Heart left ventricle (tissue), 16 donors: ENCODE measurements at regions not wholly inside any gene's neighbourhood (a gene's known extent, or its start where the extent isn't known, plus 50 kb on each side); places are given as distances from the start of the nearest gene placed in this dataset.

ENCODE experiments used
- ATAC-seq, 4 donors: fragments of 200-7000 bp; cut with Tn5 transposase; one replicate each; pipeline ENCODE4 v1.9.1; 2020 to 2022; ENCODE audit warnings: moderate library complexity in 4 of 4, mild to moderate bottlenecking in 3 of 4, moderate number of reproducible peaks in 1 of 4
- DNase-seq, 5 donors: peaks; one replicate each; pipeline ENCODE4 v3.0.0-alpha.2; 2020
- H3K27ac ChIP-seq, 12 donors: fragments of 200-600 bp; sonication (generic) in 4 of 12; one replicate each; pipeline versions ENCODE4 v1.5.0 to v1.8.0; 2016 to 2022; ENCODE audit warnings: mild to moderate bottlenecking in 2 of 12
- H3K27me3 ChIP-seq, 9 donors: fragments of 200-600 bp; sonication (generic) in 2 of 9; one replicate each; pipeline versions ENCODE4 v1.5.1 to v1.8.0; 2016 to 2022; ENCODE audit warnings: mild to moderate bottlenecking in 3 of 9
- H3K36me3 ChIP-seq, 9 donors: fragments of 200-600 bp; sonication (generic) in 2 of 9; one replicate each; pipeline versions ENCODE4 v1.5.0 to v1.8.0; 2018 to 2022; ENCODE audit warnings: mild to moderate bottlenecking in 2 of 9
- H3K4me1 ChIP-seq, 12 donors: fragments of 200-600 bp; sonication (generic) in 4 of 12; one replicate each; pipeline versions ENCODE4 v1.5.0 to v1.8.0; 2016 to 2022; ENCODE audit warnings: mild to moderate bottlenecking in 3 of 12
- H3K4me3 ChIP-seq, 12 donors: fragments of 200-600 bp; sonication (generic) in 4 of 12; one replicate each; pipeline versions ENCODE4 v1.5.0 to v1.8.0; 2017 to 2022; ENCODE audit warnings: mild to moderate bottlenecking in 9 of 12, moderate library complexity in 4 of 12
- H3K9me3 ChIP-seq, 12 donors: fragments of 200-600 bp; sonication (generic) in 4 of 12; one replicate each; pipeline versions ENCODE4 v1.5.0 to v1.8.0; 2016 to 2022; ENCODE audit warnings: mild to moderate bottlenecking in 1 of 12
- POLR2A ChIP-seq, 2 donors: fragments of 450-650 bp; IDR thresholded peaks; one replicate each; pipeline ENCODE4 v1.6.1; 2017; ENCODE audit warnings: antibody characterized with exemption in 2 of 2, mild to moderate bottlenecking in 2 of 2, moderate library complexity in 2 of 2
- WGBS, 4 donors: extraction: QIAGEN DNeasy Blood & Tissue Kit in 2 of 4; methylation state at CpG; one replicate each; pipeline versions ENCODE4 v1.1.5 to v1.1.7; 2013 to 2018; 5-methylcytosine and 5-hydroxymethylcytosine counted together
- intact Hi-C, 10 donors: fragments of 100-400 bp; cut with DNase I; formaldehyde crosslinking; loops; one replicate each; pipeline versions ENCODE4 v1.11.1 to v1.14.2; 2022
- TF ChIP-seq, protein P1 (sequence below), 12 donors: fragments of 200-600 bp; sonication (generic) in 4 of 12; IDR thresholded peaks; one replicate each; pipeline versions ENCODE4 v1.5.0 to v1.8.0; 2018 to 2022; ENCODE audit warnings: antibody characterized with exemption in 12 of 12, mild to moderate bottlenecking in 5 of 12
- donor health status: ischemic (EF 13 %, LVEDD 7.1; RV severe dilation, severe dysfunction).
- donor health status: healthy with polysubstance abuse.
- donor health status: DM: no; HTN: yes; CAD: no.
- donor health status: DM: no; HTN: no; CAD: no.
- donor health status: ischemic (EF 25% LVEDD 6.9; RV normal size, moderate dysfunction).
- donor health status: ischemic (EF 25% LVEDD 5.7; RV mildly dilated, moderate dysfunction).
- donor health status: healthy.
- donor health status: DM: yes; HTN: yes; CAD: no.
- donor health status: ischemic (EF 35%, LVEDD 5.7; RV mildly dilated, moderate dysfunction).
- donor health status: nonischemic (EF 11% LVEDD 7.7; RV severe dilation, severe dysfunction).
- donor health status: DM: yes; HTN: yes; CAD: no.
- donor health status: PGD.
- donor health status: ischemic (EF 29% LVEDD 5.4; RV normal size, mild dysfunction).
- donor health status: nonischemic (EF 23%, LVEDD 6.1; RV moderate dilation, normal function).

DNA sequence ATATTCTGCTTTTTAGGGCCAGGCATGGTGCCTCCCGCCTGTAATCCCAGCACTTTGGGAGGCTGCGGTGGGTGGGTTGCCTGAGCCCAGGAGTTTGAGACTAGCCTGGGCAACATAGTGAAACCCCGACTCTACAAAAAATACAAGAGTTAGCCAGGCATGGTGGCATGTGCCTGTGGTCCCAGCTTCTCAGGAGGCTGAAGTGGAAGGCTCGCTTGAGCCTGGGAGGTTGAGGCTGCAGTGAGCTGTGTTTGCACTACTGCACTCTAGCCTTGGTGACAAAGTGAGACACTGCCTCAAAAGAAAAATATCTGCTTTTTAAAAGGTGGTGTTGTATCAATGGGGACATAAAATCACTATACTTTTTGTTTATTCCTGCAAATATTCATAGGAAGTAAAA, 112.8 kb downstream of the C3orf38 start:
- Histone ChIP-seq H3K4me1 (no peaks in the 10 kb centered on the region), H3K27me3 (no peaks in the 10 kb centered on the region), H3K27ac (no peak overlapping the region), H3K4me3 (no peak overlapping the region), H3K9me3 (no peaks in the 10 kb centered on the region), H3K36me3 (no peaks in the 10 kb centered on the region)
- WGBS, 4 donors, result 71 to 85% (median 74%) methylated on average over 4 of the region's 4 CpGs
- DNase-seq (no peak), ATAC-seq (no peak)
- TF ChIP-seq, protein P1, sequence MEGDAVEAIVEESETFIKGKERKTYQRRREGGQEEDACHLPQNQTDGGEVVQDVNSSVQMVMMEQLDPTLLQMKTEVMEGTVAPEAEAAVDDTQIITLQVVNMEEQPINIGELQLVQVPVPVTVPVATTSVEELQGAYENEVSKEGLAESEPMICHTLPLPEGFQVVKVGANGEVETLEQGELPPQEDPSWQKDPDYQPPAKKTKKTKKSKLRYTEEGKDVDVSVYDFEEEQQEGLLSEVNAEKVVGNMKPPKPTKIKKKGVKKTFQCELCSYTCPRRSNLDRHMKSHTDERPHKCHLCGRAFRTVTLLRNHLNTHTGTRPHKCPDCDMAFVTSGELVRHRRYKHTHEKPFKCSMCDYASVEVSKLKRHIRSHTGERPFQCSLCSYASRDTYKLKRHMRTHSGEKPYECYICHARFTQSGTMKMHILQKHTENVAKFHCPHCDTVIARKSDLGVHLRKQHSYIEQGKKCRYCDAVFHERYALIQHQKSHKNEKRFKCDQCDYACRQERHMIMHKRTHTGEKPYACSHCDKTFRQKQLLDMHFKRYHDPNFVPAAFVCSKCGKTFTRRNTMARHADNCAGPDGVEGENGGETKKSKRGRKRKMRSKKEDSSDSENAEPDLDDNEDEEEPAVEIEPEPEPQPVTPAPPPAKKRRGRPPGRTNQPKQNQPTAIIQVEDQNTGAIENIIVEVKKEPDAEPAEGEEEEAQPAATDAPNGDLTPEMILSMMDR (IDR thresholded peaks at IDR 0.05), result no peak
- TF ChIP-seq POLR2A (IDR thresholded peaks at IDR 0.05), result no peak
- intact Hi-C loops, result no loop called here

DNA sequence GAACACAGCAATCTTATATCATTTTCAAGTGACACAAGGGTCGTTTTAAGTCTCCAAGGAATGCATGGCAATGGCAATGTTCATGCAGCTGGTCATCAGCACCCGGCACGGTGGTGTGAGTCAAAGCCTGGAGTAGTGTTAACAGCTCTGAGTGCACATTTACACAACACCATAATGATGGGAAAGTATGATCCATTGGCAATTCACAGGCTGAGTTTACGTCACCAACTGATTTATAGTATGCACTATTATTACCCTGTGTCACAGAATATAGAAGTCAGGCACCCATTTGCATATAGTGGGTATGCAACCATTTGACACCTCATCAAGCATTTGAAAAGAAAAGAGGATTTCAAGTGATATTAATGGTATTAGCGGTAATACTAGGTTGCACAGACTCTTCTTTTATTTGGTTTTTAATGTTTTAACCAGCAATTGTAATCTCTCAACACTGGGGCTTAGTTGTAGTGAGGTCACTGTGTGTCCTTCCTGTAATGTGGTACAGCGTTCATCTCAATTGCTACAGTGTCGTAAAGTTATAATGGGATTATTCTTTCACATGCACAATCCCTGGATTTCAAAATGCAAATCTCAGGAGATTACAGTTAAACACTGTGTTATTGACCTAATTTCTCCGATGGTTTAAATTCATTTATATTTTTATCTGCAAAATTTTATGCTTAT, 113.8 kb downstream of the C3orf38 start:
- Histone ChIP-seq H3K27ac (no peak overlapping the region), H3K36me3 (no peaks in the 10 kb centered on the region), H3K9me3 (no peaks in the 10 kb centered on the region), H3K4me3 (no peak overlapping the region), H3K27me3 (no peaks in the 10 kb centered on the region), H3K4me1 (no peaks in the 10 kb centered on the region)
- ATAC-seq (no peak), DNase-seq (no peak)
- TF ChIP-seq, protein P1 (IDR thresholded peaks at IDR 0.05), result no peak
- TF ChIP-seq POLR2A (IDR thresholded peaks at IDR 0.05), result no peak
- WGBS, 4 donors, result 52 to 55% (median 54%) methylated on average over 8 of the region's 8 CpGs
- intact Hi-C loops, result no loop called here

DNA sequence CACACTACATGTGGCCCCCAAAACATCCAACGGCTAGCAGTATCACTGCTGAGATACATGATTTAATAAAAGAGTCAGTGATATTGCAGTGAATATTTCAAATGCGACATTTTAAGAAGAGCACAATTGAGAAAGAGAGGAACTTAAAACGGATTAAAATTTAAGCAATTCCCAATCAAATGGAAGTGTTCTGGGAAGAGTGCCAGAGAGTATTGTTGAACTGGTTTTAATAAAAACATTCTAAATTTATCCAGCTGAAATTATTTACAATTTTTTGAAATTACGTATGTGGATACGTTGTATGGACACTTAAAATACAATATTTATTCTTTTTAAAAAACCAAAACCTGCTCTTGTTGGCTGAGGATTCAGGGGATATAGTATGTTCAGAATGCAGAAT, 117.7 kb downstream of the C3orf38 start:
- no peaks in the 10 kb centered on the region for H3K4me1 ChIP-seq
- no peaks in the 10 kb centered on the region for H3K36me3 ChIP-seq
- intact Hi-C loops, result no loop called here
- WGBS, 4 donors, result 49 to 64% (median 60%) methylated on average over 5 of the region's 5 CpGs
- ATAC-seq (no peak), DNase-seq (no peak)
- H3K9me3 ChIP-seq, result no peaks in the 10 kb centered on the region
- H3K27ac ChIP-seq, result no peak overlapping the region
- TF ChIP-seq, protein P1 (IDR thresholded peaks at IDR 0.05), result no peak
- TF ChIP-seq POLR2A (IDR thresholded peaks at IDR 0.05), result no peak
- no peaks in the 10 kb centered on the region for H3K27me3 ChIP-seq
- H3K4me3 ChIP-seq, result no peak overlapping the region

DNA sequence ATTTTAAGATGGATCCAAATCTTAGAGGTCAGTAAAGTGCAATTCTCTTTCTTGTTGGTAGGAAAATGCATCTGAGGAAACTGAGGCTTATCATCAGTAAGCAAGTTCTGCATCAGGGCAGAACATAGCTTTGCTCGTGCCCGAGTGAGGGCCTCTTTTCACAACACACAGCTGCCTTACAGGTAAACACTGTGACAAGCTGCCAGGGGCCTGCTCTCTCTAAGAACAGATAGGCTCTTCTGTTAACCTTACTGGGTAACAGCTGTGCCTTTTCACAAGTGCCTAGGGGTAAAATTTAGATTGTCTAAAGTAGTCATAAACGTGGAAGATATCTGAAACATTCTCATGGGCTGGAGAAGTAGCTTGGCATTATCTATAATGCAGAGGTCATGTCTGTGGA, 118.1 kb downstream of the C3orf38 start:
- ATAC-seq, result no peak
- TF ChIP-seq, protein P1 (IDR thresholded peaks at IDR 0.05), result no peak
- TF ChIP-seq POLR2A (IDR thresholded peaks at IDR 0.05), result no peak
- 6 to 28% (median 18%) methylated on average over 3 of the region's 3 CpGs for WGBS, 4 donors

More for the DNA sequence above, 118.1 kb downstream of the C3orf38 start:
- Histone ChIP-seq H3K27me3 (no peaks in the 10 kb centered on the region), H3K9me3 (no peaks in the 10 kb centered on the region), H3K36me3 (no peaks in the 10 kb centered on the region), H3K4me3 (no peak overlapping the region), H3K4me1 (no peaks in the 10 kb centered on the region), H3K27ac (no peak overlapping the region)
- DNase-seq, result no peak
- intact Hi-C loops, result no loop called here
